NCI-H345 treated with DMSO at 0.1 percent for 48 hours (cell line): ENCODE measurements at regions not wholly inside any gene's neighbourhood (a gene's known extent, or its start where the extent isn't known, plus 50 kb on each side); places are given as distances from the start of the nearest gene placed in this dataset.

Experiments used
- DNase-seq: peaks from one replicate; lab custom pipeline; 2025; ENCODE audit not compliant: unreplicated experiment; lab: John Stamatoyannopoulos, UW

- no peak for DNase-seq
These were observed 136.8 kb downstream of the C5orf15 start for GRCh38 chr5:133831491-133832224.

- DNase-seq, result no peak
These were observed 137.5 kb downstream of the C5orf15 start for GRCh38 chr5:133830911-133831310.

GRCh38 chr5:133830281-133830680 lies 138.1 kb downstream of the C5orf15 start:
- no peak for DNase-seq

- no peak for DNase-seq
These were observed 138.6 kb downstream of the C5orf15 start for GRCh38 chr5:133829786-133830185.

- no peak for DNase-seq
These were observed 139.7 kb downstream of the C5orf15 start for GRCh38 chr5:133828722-133829121.

- no peak for DNase-seq
These were observed 140.6 kb downstream of the C5orf15 start for GRCh38 chr5:133827830-133828229.

GRCh38 chr5:133827011-133827410 lies 141.4 kb downstream of the C5orf15 start:
- peak; percentile 64 for DNase-seq

- DNase-seq, result no peak
These were observed 142.7 kb downstream of the C5orf15 start for GRCh38 chr5:133825631-133826289.

- no peak for DNase-seq
These were observed 143.7 kb downstream of the C5orf15 start for GRCh38 chr5:133824661-133825254.

- DNase-seq, result no peak
These were observed 146.5 kb downstream of the C5orf15 start for GRCh38 chr5:133821889-133822288.

- DNase-seq, result no peak
These were observed 147.1 kb downstream of the C5orf15 start for GRCh38 chr5:133821311-133821741.

GRCh38 chr5:133820507-133820906 lies 147.9 kb downstream of the C5orf15 start:
- no peak for DNase-seq

- DNase-seq, result no peak
These were observed 148.4 kb downstream of the C5orf15 start for GRCh38 chr5:133819977-133820471.

GRCh38 chr5:133818869-133819600 lies 149.4 kb downstream of the C5orf15 start:
- DNase-seq, result no peak

GRCh38 chr5:133818031-133818431 lies 150.4 kb downstream of the C5orf15 start:
- DNase-seq, result no peak

GRCh38 chr5:133817456-133817855 lies 151.0 kb downstream of the C5orf15 start:
- no peak for DNase-seq

- DNase-seq, result no peak
These were observed 151.6 kb downstream of the C5orf15 start for GRCh38 chr5:133816791-133817190.

- DNase-seq, result no peak
These were observed 154.3 kb downstream of the C5orf15 start for GRCh38 chr5:133814152-133814551.

GRCh38 chr5:133811168-133811567 lies 157.3 kb downstream of the C5orf15 start:
- no peak for DNase-seq

GRCh38 chr5:133809801-133810200 lies 158.6 kb downstream of the C5orf15 start:
- no peak for DNase-seq

GRCh38 chr5:133807348-133807747 lies 161.1 kb downstream of the C5orf15 start:
- peak; percentile 71 for DNase-seq
